GM18517 (cell line): ENCODE measurements at regions not wholly inside any gene's neighbourhood (a gene's known extent, or its start where the extent isn't known, plus 50 kb on each side); places are given as distances from the start of the nearest gene placed in this dataset.

ENCODE experiments used
- ATAC-seq: cut with Tn5 transposase; IDR thresholded peaks from one replicate; pipeline ENCODE4 v1.9.1; 2021; ENCODE audit warnings: mild to moderate bottlenecking, moderate library complexity; ENCODE audit not compliant: unreplicated experiment

DNA sequence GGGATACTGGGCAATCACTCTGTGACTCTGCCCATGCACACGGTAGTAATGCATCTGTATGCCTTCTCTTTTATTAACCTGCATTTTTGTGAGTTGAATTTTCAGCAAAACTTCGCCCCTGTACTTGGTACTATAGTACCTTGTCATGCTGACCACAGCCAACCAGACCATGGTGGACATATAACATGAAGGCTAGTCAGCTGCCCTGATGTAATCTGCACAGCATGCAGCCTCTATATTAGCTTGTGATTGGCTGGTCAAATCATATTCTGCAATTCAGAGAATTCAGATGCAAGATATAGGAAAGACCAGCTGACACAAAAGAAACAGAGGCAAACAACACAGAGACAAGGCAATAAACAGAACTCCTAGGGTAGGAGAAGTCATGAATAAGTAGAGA lies 200.9 kb upstream of the JARID2 start:
- ATAC-seq = no peak

DNA sequence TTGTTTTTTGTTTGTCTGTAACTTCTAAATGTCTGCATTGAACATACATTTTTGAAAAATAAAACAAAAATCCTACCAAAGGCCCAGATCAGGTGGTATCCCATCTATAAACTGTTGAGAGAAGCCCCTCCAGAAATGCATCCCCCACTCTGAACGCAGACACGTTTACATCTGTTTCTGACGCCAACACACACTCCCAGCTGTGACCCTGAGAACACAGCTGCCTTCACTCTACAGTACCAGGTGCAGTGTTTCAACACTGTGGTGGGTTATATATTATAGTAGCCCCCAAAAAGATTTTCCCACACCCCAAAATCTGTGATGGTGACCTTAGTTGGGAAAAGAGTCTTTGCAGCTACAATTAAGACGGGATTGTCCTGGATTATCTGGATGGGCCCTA lies 199.1 kb upstream of the JARID2 start:
- no peak for ATAC-seq

DNA sequence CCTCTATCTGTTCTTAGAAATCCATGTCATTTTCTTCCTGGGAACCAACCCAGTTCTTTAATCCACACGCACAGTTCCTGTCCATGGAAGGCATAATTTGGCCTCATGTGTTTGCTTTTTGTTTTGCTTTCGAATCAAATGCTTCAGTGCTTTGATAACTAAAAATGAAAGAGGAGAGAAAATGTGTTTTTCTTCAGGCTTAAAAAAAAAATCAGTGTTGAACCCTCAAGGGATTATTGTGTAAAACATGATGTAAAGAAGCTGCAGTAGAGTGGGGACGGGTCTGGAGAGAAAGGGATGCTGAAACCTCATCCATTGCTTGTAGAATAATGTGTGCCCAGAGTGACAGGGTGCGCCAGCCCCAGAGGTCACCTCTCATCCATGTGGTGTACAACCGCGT lies 197.5 kb upstream of the JARID2 start:
- ATAC-seq = no peak

DNA sequence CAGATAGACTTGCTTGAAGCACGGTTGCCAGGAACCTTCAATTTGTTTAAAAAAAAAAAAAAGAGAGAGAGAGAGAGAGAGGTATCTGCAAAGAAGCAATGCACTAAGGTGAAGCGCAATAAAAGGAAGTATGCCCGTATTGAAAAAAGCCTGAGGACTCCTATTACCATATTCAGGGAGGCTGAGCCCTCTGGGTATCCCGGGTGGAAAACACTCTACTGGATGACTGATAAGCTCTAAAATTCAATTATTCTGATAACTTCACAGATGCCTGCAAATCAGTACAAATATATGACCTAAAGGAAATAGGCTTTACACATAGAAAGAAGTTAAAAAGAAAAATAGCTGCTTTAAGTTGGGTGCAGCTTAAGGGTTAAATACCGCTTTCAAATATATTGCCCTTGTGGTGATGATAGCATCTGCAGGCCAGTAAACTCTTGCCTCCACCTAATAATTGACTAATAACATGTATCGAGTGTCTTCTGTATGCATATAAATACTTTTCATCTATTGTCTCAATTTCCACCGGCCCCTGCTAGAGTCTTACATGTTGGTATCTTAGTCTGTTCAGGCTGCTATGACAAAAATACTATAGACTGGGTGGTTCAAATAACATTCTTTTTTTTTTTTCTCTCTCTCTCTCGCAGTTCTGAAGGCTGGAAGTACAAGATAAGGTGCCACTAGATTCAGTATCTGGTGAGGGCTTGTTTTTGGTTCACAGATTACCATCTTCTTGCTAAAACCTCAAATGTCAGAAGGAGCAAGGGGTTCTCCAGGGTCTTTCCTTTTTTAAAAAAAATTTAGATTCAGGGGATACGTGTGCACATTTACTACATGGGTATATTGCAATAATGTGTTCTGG lies 187.4 kb upstream of the JARID2 start:
- ATAC-seq = no peak

DNA sequence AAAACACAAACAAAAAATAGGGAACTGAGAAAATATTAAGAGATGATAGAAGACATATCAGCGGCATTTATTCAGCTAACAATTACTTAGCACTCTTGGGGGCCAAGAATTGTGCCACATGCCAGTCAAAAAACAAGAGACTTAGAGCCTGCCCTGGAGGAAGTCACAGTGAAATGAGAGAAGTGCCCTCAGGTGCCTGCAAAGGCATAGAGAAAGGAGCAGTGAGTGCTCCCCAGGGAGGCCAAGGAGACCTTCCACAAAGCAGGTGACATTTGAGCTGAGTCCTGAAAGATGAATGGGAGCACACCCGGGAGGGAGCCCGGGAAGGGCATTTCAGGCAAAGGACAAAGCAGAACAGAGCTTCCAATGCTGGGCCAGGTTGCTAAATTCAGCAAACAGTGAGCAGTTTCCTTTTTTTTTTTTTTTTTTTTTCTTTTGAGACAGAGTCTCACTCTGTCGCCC lies 184.7 kb upstream of the JARID2 start:
- ATAC-seq = no peak

DNA sequence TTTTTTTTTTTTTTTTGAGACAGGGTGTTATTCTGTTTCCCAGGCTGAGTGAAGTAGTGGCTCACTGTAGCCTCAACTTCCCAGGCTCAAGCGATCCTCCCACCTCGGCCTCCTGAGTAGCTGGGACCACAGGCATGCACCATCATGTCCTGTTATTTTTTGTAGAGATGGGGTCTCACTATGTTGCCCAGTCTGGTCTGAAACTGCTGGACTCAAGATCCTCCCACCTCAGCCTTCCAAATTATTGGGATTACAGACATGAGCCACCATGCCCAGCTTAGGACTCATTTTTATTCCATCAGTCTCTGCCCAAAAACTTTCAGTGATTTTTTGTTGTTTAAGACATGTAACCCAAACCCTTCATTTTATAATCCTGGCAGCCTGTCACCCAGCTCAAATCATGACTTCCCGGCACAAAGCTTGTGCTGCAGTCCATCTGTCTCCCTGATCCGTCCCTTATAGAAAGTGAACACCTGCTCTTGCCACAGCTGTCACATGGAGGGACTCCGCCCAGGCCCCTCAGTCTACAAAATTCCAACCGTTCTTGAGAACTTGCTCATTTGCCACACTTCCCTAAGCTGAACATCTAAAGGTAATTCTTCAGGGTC lies 183.9 kb upstream of the JARID2 start:
- ATAC-seq = no peak

DNA sequence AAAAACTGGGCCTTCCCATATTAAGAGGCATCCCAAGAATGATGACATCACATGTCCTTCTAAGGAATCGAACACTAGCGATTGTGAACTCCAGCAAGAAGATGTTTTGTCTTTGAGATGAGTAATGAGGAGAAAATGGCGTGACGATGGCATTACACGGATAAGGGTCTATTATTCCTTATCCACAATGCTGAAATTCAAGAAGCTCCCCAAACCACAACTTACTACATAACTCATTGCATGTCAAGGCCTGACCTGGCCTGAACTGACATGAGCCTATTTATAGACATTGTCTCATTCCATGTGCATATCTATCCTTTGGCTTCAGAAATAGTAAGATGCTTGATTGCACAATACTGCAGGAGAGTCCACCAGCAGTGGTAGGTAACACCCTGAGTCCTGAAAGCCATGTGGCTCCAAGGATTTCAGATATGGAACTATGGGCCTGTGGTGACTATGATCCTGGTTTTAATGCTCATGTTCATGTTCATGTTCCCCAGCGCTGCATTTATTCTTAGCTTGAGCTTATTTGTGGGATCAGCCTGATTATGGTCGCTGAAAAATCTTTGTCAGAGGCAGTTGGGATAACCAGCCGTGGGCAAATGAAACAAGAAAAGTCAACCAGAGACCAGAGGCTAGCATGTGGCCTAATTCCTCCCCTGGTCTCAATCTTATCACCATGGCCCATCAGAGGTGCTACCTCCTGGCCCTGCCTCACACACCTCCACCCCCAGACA lies 183.2 kb upstream of the JARID2 start:
- ATAC-seq = no peak

DNA sequence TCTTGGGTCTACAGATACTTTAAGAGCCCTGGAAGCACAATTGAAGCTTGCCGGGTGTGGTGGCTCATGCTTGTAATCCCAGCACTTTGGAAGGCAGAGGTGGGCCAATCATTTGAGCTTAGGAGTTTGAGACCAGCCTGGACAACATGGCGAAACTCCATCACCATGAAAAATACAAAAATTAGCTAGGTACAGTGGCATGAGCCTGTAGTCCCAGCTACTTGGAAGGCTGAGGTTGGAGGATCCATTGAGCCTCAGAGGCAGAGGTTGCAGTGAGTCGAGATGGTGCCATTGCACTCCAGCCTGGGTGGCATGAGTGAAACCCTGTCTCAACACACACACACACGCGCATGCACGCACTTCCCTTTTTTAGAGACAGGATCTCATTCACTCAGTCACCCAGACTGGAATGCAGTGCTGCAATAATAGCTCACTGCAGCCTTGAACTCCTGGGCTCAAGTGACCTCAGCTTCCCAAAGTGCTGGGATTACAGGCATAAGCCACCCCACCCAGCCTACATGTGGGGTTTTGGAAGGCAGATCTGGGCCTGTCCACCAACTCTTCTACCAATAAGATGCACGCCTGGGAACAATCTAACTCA lies 182.5 kb upstream of the JARID2 start:
- ATAC-seq = no peak

DNA sequence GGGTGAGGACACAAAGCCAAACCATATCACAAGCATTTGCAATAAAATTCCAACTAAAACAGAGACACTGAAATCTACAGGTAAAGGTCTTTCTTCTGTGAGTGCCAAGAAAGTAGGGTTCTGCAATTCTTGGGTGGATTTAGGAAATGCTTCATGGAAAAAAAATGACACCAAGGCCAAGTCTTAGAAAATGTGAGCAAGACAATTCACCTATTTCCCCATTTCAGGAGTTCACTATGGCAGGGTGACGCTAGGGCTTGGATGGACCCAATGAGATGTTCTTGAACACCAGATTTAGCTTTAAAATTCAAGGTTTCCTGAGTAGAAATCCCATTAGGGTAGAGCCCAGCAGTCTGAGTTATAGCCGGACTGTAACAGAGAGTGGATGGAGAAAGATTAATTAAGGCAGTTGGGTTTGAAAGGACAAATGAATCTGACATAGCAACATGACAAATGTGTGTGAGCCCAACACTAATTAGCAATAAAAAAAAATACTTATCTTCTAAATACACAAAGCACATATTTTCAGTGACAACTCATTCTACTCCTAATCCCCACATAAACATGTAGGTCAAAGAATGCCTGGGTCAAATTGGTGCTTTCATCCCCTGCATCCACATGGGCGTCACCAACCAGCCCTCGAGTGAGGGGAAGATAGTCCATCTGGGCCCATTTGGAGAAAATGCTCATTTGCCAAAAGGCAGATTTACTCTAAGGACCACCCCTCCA lies 180.4 kb upstream of the JARID2 start:
- ATAC-seq = no peak

DNA sequence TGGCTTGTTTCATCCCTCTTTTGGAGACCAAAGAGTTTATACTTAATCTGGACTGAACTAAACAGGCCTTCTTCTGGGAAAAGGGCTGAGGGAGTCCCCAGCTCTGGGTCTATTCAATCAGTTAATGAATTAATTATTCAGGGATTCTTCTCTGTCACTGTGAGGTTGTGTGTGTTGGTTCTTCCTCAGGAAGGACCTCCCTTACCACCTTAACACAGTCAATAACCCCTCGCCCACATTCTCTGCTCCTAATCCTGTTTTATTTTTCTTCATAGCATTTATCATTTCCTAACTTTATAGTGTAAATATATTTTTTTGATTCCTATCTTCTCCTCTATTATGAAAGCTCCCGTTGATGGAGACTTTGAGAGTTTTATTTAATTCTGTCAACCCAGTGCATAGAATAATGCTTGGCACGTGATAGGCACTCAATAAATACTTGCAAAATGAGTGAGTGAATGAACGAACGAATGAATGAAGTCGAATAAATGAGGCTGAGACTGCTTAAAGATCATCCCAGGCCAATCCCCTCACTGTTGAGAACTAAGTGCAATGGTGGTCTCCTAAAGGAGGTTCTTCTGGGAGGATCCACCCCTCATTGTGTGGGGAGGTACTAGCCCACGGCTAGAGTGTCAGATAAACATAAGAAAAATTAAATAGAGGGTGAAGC lies 179.6 kb upstream of the JARID2 start:
- no peak for ATAC-seq

DNA sequence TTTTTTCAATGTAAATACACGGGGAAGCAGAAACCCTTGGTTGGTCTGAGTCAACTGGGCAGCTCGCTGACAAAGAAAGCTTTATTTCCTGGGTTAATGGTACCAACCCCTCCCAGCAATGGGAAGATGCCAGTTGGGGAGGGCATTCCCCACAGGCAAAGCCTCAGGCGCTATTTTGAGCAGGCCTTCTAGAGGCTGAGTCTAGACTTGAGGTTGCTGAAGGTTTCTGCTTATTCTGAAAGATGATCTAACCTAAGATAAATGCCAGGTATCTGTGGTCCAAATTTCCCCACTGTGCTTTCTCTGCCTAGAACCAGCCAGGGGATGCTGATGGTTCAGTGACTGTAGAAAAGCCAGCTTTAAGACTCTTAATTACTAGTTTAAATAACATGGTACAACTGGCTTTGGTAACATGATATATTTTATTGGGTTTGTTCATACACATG lies 172.5 kb upstream of the JARID2 start:
- ATAC-seq = no peak

DNA sequence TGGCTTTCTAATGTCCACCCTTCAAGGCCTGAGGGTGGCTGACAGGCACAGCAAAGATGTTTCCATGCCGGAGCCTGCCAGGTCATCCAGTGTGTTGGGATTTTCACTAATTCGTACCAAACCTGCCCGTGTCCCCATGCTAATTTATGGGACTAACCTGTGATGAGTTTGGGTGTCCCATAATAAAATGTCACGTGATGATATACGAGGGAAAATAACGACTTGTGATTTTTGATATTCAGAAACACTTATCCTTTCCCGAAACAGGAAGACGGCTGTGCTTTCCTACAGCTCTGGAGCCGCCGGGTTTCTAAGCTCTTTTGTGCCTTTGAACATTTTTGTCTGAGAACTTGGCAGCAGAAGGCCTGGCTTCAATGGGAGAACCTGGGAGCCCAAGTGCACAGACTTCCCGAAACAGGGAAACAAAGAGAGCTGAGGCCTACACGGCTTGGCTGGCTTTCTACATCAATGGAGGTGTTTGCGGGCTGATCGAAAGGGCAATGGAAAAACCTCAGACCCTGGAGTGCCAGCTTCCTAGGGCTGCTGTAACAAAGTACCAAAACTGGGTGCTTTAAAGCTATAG lies 171.9 kb upstream of the JARID2 start:
- ATAC-seq = no peak

DNA sequence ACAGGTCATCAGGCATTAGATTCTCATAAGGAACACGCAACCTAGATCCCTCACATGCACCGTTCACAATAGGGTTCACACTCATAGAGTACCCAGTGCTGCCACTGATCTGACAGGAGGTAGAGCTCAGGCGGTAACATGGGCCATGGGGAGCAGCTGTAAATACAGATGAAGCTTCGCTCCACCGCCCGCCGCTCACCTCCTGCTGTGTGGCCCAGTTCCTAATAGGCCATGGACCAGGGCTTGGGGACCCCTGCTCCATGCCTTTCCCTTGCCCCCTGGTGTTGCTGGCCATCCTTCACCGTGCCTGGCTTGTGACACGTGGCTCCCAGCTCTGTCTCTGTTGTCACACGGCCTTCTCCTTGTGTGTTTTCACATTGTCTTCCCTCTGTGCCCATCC lies 171.1 kb upstream of the JARID2 start:
- ATAC-seq = no peak

DNA sequence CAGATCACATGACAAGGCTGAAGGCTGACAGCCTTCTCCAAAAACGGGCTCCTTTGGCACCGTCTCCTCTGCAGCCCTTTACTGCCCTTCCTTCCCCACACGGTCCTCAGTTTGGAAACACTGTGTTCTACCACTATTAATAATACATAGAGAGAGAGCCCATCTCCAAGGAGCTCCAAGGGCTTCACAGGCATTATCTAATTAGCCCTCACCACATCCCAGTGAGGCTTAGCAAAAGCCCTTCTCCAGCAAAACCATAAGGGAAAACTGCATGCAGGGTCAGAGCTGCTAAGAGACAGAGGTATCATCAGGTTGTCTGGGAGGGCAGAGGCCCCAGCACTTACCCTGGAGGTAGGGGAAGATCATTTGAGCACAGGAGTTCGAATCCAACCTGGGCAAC lies 169.3 kb upstream of the JARID2 start:
- no peak for ATAC-seq

DNA sequence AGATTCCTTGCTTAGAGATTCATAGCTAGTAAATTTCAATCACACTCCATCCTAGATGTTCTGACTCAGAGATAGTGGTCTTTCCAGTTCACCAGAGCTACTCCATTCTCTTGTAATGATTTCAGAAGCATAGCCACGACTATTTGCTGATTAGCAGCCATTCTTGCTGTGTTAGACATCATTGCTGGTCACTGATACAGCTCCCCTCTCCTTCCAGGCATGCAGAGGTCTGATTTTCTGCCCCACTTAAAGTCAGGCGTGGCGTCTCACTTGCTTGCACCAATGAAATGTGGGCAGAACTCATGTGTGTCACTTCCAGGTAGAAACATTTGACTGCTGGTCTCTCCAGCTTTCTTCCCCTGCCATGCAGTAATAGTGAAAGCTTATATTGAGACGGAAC lies 168.9 kb upstream of the JARID2 start:
- no peak for ATAC-seq

DNA sequence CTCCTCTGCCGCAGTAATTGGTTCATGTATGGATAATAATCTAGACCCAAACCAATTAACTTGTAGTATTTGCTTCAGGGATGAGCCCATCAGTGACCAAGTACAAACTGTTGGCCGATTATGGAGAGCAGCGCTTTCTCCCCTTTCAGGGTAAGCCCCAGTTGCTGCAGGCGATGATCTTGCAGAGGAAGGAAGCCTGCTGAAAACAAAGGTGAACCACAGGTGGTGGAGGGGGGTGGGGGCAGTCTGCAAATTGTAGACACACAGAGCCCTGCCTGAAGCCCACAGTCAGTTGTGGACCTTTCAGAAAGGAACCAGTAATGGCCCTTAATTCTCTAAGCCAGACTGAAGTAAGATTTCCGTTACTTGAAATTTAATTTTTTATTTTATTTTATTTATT lies 167.9 kb upstream of the JARID2 start:
- no peak for ATAC-seq

DNA sequence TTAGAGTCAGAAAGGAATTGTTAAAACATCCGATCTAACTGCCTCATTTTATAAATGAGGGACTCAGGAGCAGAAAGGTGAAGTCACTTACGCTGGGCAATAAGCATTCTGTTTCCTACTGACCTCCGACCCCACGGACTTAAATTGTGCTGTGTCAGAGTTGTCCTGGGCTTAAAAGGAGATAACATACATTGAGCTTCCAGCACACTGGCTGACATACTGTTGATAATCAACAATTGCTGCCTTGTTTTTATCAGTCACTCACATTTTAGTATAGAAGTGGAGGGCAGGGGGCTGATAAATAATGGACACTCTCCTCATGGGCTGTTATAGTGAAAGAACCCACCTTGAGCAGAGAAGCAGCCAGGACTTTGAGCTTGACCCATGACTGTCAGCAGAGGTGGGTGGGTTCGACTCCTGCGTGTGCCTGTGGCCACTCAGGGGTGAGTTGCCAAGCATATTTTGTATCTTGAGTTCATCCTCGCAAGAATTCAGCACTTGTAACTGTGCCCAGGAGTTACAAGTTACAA lies 166.5 kb upstream of the JARID2 start:
- ATAC-seq = no peak

DNA sequence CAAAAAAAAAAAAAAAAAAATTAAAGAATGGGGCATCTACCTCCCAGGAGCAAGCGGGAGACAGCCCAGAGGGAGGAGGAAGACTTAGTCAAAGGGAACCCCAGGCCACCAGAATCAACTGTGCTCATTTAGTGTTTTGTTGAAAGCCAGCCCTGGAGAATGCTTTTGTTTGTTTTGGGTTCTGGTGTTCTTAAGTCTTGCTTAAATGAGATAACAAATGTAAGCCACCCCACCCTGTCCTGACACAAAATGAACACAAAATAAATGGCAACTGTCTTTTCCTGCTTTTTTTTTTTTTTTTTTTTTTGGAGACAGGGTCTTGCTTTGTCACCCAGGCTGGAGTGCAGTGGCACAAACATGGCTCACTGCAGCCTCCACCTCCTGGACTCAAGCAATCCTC lies 165.0 kb upstream of the JARID2 start:
- ATAC-seq = no peak

DNA sequence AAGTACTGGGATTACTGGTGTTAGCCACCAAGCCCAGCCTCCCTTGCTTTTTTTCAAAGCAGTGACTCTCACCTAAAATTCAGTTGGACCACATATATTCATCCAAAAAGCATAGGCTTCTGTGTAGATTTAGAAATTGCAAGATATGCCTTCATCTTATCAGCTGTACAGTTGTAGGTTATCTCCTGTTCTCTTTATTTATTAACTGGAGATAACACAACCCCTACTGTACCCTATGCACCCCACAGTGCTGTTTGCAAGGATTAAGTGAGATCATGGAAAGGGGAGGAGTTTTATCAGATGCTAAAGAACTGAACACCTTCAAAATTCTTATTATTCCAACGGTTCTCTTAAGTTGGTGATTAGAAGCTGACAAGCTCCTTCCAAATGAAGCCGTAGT lies 164.4 kb upstream of the JARID2 start:
- no peak for ATAC-seq

DNA sequence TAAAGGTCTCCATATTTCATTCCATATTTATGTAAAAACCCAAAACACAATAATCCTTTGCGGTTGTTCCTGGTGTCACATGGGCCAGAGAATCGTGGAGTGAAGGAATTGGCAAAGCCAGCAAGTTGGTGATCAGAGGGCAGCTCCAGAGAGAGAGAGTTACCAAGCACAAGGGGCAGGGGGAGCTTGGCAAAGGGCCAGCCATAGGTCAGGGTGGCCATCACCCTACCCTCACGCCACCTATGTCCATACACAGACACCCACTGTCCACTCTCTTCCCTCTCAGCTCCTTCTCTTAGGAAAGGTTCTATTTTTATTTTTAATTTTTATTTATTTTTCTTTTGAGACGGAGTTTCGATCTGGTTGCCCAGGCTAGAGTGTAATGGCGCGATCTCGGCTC lies 163.2 kb upstream of the JARID2 start:
- ATAC-seq = no peak
